IMR-90 (cell line): ENCODE measurements at regions not wholly inside any gene's neighbourhood (a gene's known extent, or its start where the extent isn't known, plus 50 kb on each side); places are given as distances from the start of the nearest gene placed in this dataset.

Source experiments
- ATAC-seq: fragments of 200-7000 bp; cut with Tn5 transposase; 2 replicates; pipeline ENCODE4 v1.9.1; 2020; ENCODE audit warnings: low read depth, mild to moderate bottlenecking, moderate library complexity
- BruUV-seq: library from RNA; stranded (reverse); fragments of 400-500 nt; replicated peaks from 2 replicates; lab custom pipeline; 2021; lab: Mats Ljungman, UMichigan
- CTCF ChIA-PET: fragments of 300-600 bp; formaldehyde crosslinking; extraction: SDS; loops from one replicate; lab custom pipeline; 2021; ENCODE audit warnings: antibody characterized with exemption; lab: Yijun Ruan, JAX
- POLR2A ChIA-PET: fragments of 300-600 bp; sonication (Branson Sonifier 250); formaldehyde crosslinking; loops from one replicate; lab custom pipeline; 2022; ENCODE audit warnings: antibody characterized with exemption; ENCODE audit not compliant: unreplicated experiment; lab: Charles Lee
- DNase-seq: peaks from one replicate; pipeline ENCODE4 v3.0.0; 2013
- H2AFZ ChIP-seq: replicated peaks from 2 replicates; pipeline ENCODE3; 2013; ENCODE audit warnings: low read length, mild to moderate bottlenecking; ENCODE audit not compliant: poor library complexity
- H2AK5ac ChIP-seq: 2 replicates; pipeline ENCODE4 v1.6.1; 2013; ENCODE audit warnings: low read depth, low read length, inconsistent platforms
- H2AK9ac ChIP-seq: replicated peaks from 2 replicates; pipeline ENCODE3; 2013; ENCODE audit warnings: mild to moderate bottlenecking, low read depth, low read length, moderate library complexity; ENCODE audit not compliant: poor library complexity
- H2BK120ac ChIP-seq: 2 replicates; pipeline ENCODE4 v1.6.1; 2013; ENCODE audit warnings: low read depth, low read length, inconsistent platforms
- H2BK15ac ChIP-seq: 3 replicates; pipeline ENCODE4 v1.6.1; 2013; ENCODE audit warnings: low read depth, low read length, inconsistent platforms
- H2BK20ac ChIP-seq: 2 replicates; pipeline ENCODE4 v1.6.1; 2013; ENCODE audit warnings: low read depth, mild to moderate bottlenecking, inconsistent platforms, low read length, moderate library complexity
- H2BK5ac ChIP-seq: 2 replicates; pipeline ENCODE4 v1.6.1; 2013; ENCODE audit warnings: mild to moderate bottlenecking, low read depth, low read length, inconsistent platforms; ENCODE audit not compliant: poor library complexity, severe bottlenecking
- H3K14ac ChIP-seq: replicated peaks from 2 replicates; pipeline ENCODE4 v1.6.1; 2013; ENCODE audit warnings: low read depth, low read length, inconsistent platforms
- H3K18ac ChIP-seq: 2 replicates; pipeline ENCODE4 v1.6.1; 2013; ENCODE audit warnings: low read depth, low read length, control low read depth
- H3K23ac ChIP-seq: 2 replicates; pipeline ENCODE4 v1.6.1; 2013; ENCODE audit warnings: low read depth, low read length, inconsistent platforms
- H3K27ac ChIP-seq: 2 replicates; pipeline ENCODE4 v1.5.1; 2013; ENCODE audit warnings: mild to moderate bottlenecking, control low read depth, low read length; ENCODE audit not compliant: insufficient read depth
- H3K27me3 ChIP-seq: 2 replicates; pipeline ENCODE4 v1.6.1; 2013; ENCODE audit warnings: low read length; ENCODE audit not compliant: control insufficient read depth, insufficient read depth
- H3K36me3 ChIP-seq: 2 replicates; pipeline ENCODE4 v1.6.1; 2013; ENCODE audit warnings: low read length, mixed read lengths; ENCODE audit not compliant: control insufficient read depth, insufficient read depth
- H3K4ac ChIP-seq: 2 replicates; pipeline ENCODE4 v1.6.1; 2013; ENCODE audit warnings: low read depth, low read length, inconsistent platforms
- H3K4me1 ChIP-seq: 2 replicates; pipeline ENCODE4 v1.6.1; 2013; ENCODE audit warnings: low read length, mixed read lengths; ENCODE audit not compliant: control insufficient read depth, insufficient read depth
- H3K4me2 ChIP-seq: 2 replicates; pipeline ENCODE4 v1.6.1; 2013; ENCODE audit warnings: low read depth, mild to moderate bottlenecking, control low read depth, low read length, moderate library complexity
- H3K4me3 ChIP-seq: 2 replicates; pipeline ENCODE4 v1.5.1; 2013; ENCODE audit warnings: low read depth, mild to moderate bottlenecking, control low read depth, low read length, moderate library complexity; ENCODE audit not compliant: insufficient read depth
- H3K56ac ChIP-seq: 2 replicates; pipeline ENCODE4 v1.6.1; 2013; ENCODE audit warnings: low read length, inconsistent platforms; ENCODE audit not compliant: insufficient read depth; ENCODE audit errors: extremely low read depth
- H3K79me1 ChIP-seq, 2 experiments: 2 replicates each; pipeline ENCODE4 v1.6.1; 2013; ENCODE audit warnings: low read length in 2 of 2, inconsistent platforms in 1 of 2, low read depth in 1 of 2
- H3K9ac ChIP-seq: 2 replicates; pipeline ENCODE4 v1.6.1; 2013; ENCODE audit warnings: low read depth, low read length, control low read depth
- H3K9me1 ChIP-seq: 2 replicates; pipeline ENCODE4 v1.6.1; 2013; ENCODE audit warnings: low read length, inconsistent platforms; ENCODE audit not compliant: insufficient read depth
- H3K9me3 ChIP-seq: 2 replicates; pipeline ENCODE4 v1.6.1; 2013; ENCODE audit warnings: low read length; ENCODE audit not compliant: control insufficient read depth, insufficient read depth
- H4K20me1 ChIP-seq: 2 replicates; pipeline ENCODE4 v1.6.1; 2013; ENCODE audit warnings: low read length, inconsistent platforms; ENCODE audit not compliant: insufficient read depth
- H4K5ac ChIP-seq: 2 replicates; pipeline ENCODE4 v1.6.1; 2013; ENCODE audit warnings: mild to moderate bottlenecking, low read depth, low read length, control low read depth
- H4K8ac ChIP-seq, 2 experiments: 2 replicates each; pipeline ENCODE4 v1.6.1; 2013; ENCODE audit warnings: low read depth in 2 of 2, low read length in 2 of 2, control low read depth in 1 of 2, inconsistent platforms in 1 of 2
- H4K91ac ChIP-seq: 2 replicates; pipeline ENCODE4 v1.6.1; 2013; ENCODE audit warnings: low read depth, low read length, inconsistent platforms; ENCODE audit not compliant: insufficient read depth
- BHLHE40 ChIP-seq: fragments of 150-350 bp; IDR thresholded peaks from 2 replicates; pipeline ENCODE4 v1.6.1; 2016; ENCODE audit warnings: mild to moderate bottlenecking, low read depth, low read length
- CEBPB ChIP-seq: IDR thresholded peaks from 2 replicates; pipeline ENCODE4 v1.6.1; 2012; ENCODE audit warnings: low read depth, low read length, improper control_type of control experiment
- CTCF ChIP-seq: conservative IDR thresholded peaks from 2 replicates; pipeline ENCODE4 v1.5.1; 2012; ENCODE audit warnings: mild to moderate bottlenecking, low read depth, low read length, improper control_type of control experiment
- MAFK ChIP-seq: IDR thresholded peaks from 2 replicates; pipeline ENCODE4 v1.6.1; 2012; ENCODE audit warnings: low read depth, low read length, improper control_type of control experiment
- MXI1 ChIP-seq: IDR thresholded peaks from 2 replicates; pipeline ENCODE4 v1.6.1; 2012; ENCODE audit warnings: low read depth, mild to moderate bottlenecking, low read length, moderate library complexity, borderline replicate concordance
- RCOR1 ChIP-seq: IDR thresholded peaks from 2 replicates; pipeline ENCODE4 v1.6.1; 2012; ENCODE audit warnings: mild to moderate bottlenecking, low read length, improper control_type of control experiment; ENCODE audit not compliant: insufficient replicate concordance
- RFX5 ChIP-seq: IDR thresholded peaks from 2 replicates; pipeline ENCODE4 v1.8.0; 2012; ENCODE audit warnings: low read depth, mild to moderate bottlenecking, low read length, moderate library complexity
- USF2 ChIP-seq: fragments of 150-350 bp; IDR thresholded peaks from 2 replicates; pipeline ENCODE4 v1.6.1; 2017; ENCODE audit warnings: mild to moderate bottlenecking, antibody characterized with exemption, low read length, low read depth
- WGBS, 2 experiments: methylation state at CpG; one replicate each; pipeline versions ENCODE4 v1.1.5 to v1.1.7; 2013; ENCODE audit warnings: missing lambda C conversion rate in 2 of 2; ENCODE audit not compliant: insufficient read length in 1 of 2; ENCODE audit errors: extremely low coverage in 2 of 2; 5-methylcytosine and 5-hydroxymethylcytosine counted together
- dilution Hi-C: fragments of 300-500 bp; cut with HindIII; formaldehyde crosslinking; loops from one replicate; pipeline ENCODE4 v1.14.3; 2018; ENCODE audit warnings: low sequenced_read_pairs; ENCODE audit not compliant: unreplicated experiment
- in situ Hi-C: fragments of 300-500 bp; cut with MboI; formaldehyde crosslinking; loops from 3 replicates; pipeline ENCODE4 v1.14.3; 2019; ENCODE audit warnings: low sequenced_read_pairs, inconsistent platforms, mixed read lengths
- intact Hi-C: fragments of 100-400 bp; cut with micrococcal nuclease; formaldehyde crosslinking; loops from 2 replicates; pipeline ENCODE4 v1.10.0; 2022

- Histone ChIP-seq H2AK9ac (no peak overlapping the region), H4K20me1 (no peaks in the 10 kb centered on the region), H2BK120ac (no peak overlapping the region), H3K4me1 (no peaks in the 10 kb centered on the region), H4K5ac (no peak overlapping the region), H3K9me3 (no peaks in the 10 kb centered on the region), H2BK5ac (no peak overlapping the region), H3K9ac (no peak overlapping the region), H3K36me3 (no peaks in the 10 kb centered on the region), H3K4ac (no peak overlapping the region), H2BK20ac (no peak overlapping the region), H3K4me3 (no peak overlapping the region), H4K8ac (no peak overlapping the region), H4K91ac (no peak overlapping the region), H2BK15ac (no peak overlapping the region), H3K79me1 (no peaks in the 10 kb centered on the region), H3K9me1 (no peaks in the 10 kb centered on the region), H3K4me2 (no peak overlapping the region), H3K56ac (no peak overlapping the region), H2AFZ (no peak overlapping the region), H3K27ac (no peak overlapping the region), H3K27me3 (no peaks in the 10 kb centered on the region), H3K18ac (no peak overlapping the region), H2AK5ac (no peak overlapping the region), H3K23ac (no peak overlapping the region), H3K14ac (no peak overlapping the region)
- CTCF ChIA-PET = no interaction called here
- DNase-seq = no peak
- TF ChIP-seq USF2 (no peak), RCOR1 (no peak), BHLHE40 (no peak), MAFK (no peak), MXI1 (no peak), RFX5 (no peak), CEBPB (no peak), CTCF (no peak)
- in situ Hi-C loops = no loop called here
- ATAC-seq = no peak
- dilution Hi-C loops = no loop called here
- POLR2A ChIA-PET = no interaction called here
- intact Hi-C loops = loop anchor here (5.0 kb wide), 1 partner anchor 67 kb away; no protein-coding TSS in a partner anchor
- WGBS, 2 experiments = no CpG with 5 or more reads among the region's 1 CpG
- BruUV-seq = no TSS peak
These were observed 98.9 kb downstream of the INHBA start for GRCh38 chr7:41603985-41604384.
